ENCODE measurements at regions not wholly inside any gene's neighbourhood (a gene's known extent, or its start where the extent isn't known, plus 50 kb on each side); places are given as distances from the start of the nearest gene placed in this dataset.

GRCh38 chr6:81633391-81633790 is 119.1 kb downstream of the TENT5A start:
- H3K36me3 ChIP-seq (ENCODE audit: insufficient read depth, low read length), result no peaks in the 10 kb centered on the region
- TF ChIP-seq RAD21 (conservative IDR thresholded peaks at IDR 0.05), result no peak
- TF ChIP-seq SMC3 (conservative IDR thresholded peaks at IDR 0.05; ENCODE audit: poor library complexity), result no peak
- no peak for TF ChIP-seq MXI1 (conservative IDR thresholded peaks at IDR 0.05; ENCODE audit: poor library complexity, severe bottlenecking)
- no peak for TF ChIP-seq EP300 (conservative IDR thresholded peaks at IDR 0.05; ENCODE audit: poor library complexity, severe bottlenecking)
- TF ChIP-seq POLR2AphosphoS5 (IDR thresholded peaks at IDR 0.05), result no peak
- TF ChIP-seq REST (IDR thresholded peaks at IDR 0.05; ENCODE audit: borderline replicate concordance), result no peak
- H4K20me1 ChIP-seq (ENCODE audit: insufficient read depth), result no peaks in the 10 kb centered on the region
- no peak overlapping the region for H3K4me2 ChIP-seq (ENCODE audit: low read length)
- no peaks in the 10 kb centered on the region for H3K9me3 ChIP-seq (ENCODE audit: low read length)
- no peak overlapping the region for H3K27ac ChIP-seq (ENCODE audit: low read length)
- no peak overlapping the region for H3K4me3 ChIP-seq (ENCODE audit: low read length)
- H2AFZ ChIP-seq (ENCODE audit: low read depth, low read length), result no peak overlapping the region
- H3K79me2 ChIP-seq (replicated peaks; ENCODE audit: insufficient read depth, low read length), result no peaks in the 10 kb centered on the region
- H3K9me2 ChIP-seq (ENCODE audit: insufficient read depth, low read length), result no peaks in the 10 kb centered on the region
- no peak overlapping the region for H3K9ac ChIP-seq (ENCODE audit: low read length)
- no peaks in the 10 kb centered on the region for H3K27me3 ChIP-seq (ENCODE audit: insufficient read depth, low read depth, low read length)
- H3F3A ChIP-seq (ENCODE audit: insufficient read depth, low read length, poor library complexity, severe bottlenecking), result no peaks in the 10 kb centered on the region

GRCh38 chr6:81630719-81631118 is 121.8 kb downstream of the TENT5A start:
- no peaks in the 10 kb centered on the region for H3K9me2 ChIP-seq (ENCODE audit: insufficient read depth, low read length)
- H3K9ac ChIP-seq (ENCODE audit: low read length), result no peak overlapping the region
- H3K27me3 ChIP-seq (ENCODE audit: insufficient read depth, low read depth, low read length), result no peaks in the 10 kb centered on the region
- H3K4me3 ChIP-seq (ENCODE audit: low read length), result no peak overlapping the region
- no peaks in the 10 kb centered on the region for H3K36me3 ChIP-seq (ENCODE audit: insufficient read depth, low read length)
- H3K4me2 ChIP-seq (ENCODE audit: low read length), result no peak overlapping the region
- H4K20me1 ChIP-seq (ENCODE audit: insufficient read depth), result no peaks in the 10 kb centered on the region
- H3K79me2 ChIP-seq (replicated peaks; ENCODE audit: insufficient read depth, low read length), result no peaks in the 10 kb centered on the region
- no peak overlapping the region for H2AFZ ChIP-seq (ENCODE audit: low read depth, low read length)
- TF ChIP-seq RAD21 (conservative IDR thresholded peaks at IDR 0.05) (no peak), SMC3 (conservative IDR thresholded peaks at IDR 0.05; ENCODE audit: poor library complexity) (no peak), TAF1 (IDR thresholded peaks at IDR 0.05; ENCODE audit: low read depth) (no peak), POLR2AphosphoS5 (IDR thresholded peaks at IDR 0.05) (no peak), CTCF (IDR thresholded peaks at IDR 0.05; ENCODE audit: poor library complexity, severe bottlenecking) (no peak), REST (IDR thresholded peaks at IDR 0.05; ENCODE audit: borderline replicate concordance) (no peak), MXI1 (conservative IDR thresholded peaks at IDR 0.05; ENCODE audit: poor library complexity, severe bottlenecking) (no peak), EZH2 (IDR thresholded peaks at IDR 0.05; ENCODE audit: borderline replicate concordance, insufficient read depth, low read length, poor library complexity, severe bottlenecking) (no peak), EP300 (conservative IDR thresholded peaks at IDR 0.05; ENCODE audit: poor library complexity, severe bottlenecking) (no peak)
- no peaks in the 10 kb centered on the region for H3K9me3 ChIP-seq (ENCODE audit: low read length)
- H3K27ac ChIP-seq (ENCODE audit: low read length), result no peak overlapping the region
- no peaks in the 10 kb centered on the region for H3F3A ChIP-seq (ENCODE audit: insufficient read depth, low read length, poor library complexity, severe bottlenecking)
